ENCODE measurements at regions not wholly inside any gene's neighbourhood (a gene's known extent, or its start where the extent isn't known, plus 50 kb on each side); places are given as distances from the start of the nearest gene placed in this dataset.

- TF ChIP-seq, protein P1, sequence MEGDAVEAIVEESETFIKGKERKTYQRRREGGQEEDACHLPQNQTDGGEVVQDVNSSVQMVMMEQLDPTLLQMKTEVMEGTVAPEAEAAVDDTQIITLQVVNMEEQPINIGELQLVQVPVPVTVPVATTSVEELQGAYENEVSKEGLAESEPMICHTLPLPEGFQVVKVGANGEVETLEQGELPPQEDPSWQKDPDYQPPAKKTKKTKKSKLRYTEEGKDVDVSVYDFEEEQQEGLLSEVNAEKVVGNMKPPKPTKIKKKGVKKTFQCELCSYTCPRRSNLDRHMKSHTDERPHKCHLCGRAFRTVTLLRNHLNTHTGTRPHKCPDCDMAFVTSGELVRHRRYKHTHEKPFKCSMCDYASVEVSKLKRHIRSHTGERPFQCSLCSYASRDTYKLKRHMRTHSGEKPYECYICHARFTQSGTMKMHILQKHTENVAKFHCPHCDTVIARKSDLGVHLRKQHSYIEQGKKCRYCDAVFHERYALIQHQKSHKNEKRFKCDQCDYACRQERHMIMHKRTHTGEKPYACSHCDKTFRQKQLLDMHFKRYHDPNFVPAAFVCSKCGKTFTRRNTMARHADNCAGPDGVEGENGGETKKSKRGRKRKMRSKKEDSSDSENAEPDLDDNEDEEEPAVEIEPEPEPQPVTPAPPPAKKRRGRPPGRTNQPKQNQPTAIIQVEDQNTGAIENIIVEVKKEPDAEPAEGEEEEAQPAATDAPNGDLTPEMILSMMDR (IDR thresholded peaks at IDR 0.05; ENCODE audit: low read depth, low read length): no peak
- Histone ChIP-seq H3K4me1 (no peaks in the 10 kb centered on the region), H3K36me3 (no peaks in the 10 kb centered on the region), H3K27me3 (no peaks in the 10 kb centered on the region), H3K9me3 (no peaks in the 10 kb centered on the region), H3K4me3 (ENCODE audit: low read depth, low read length) (no peak overlapping the region)
- DNase-seq: no peak
Observed at GRCh38 chr10:109203646-109204353, 719.5 kb downstream of the XPNPEP1 start.

DNA sequence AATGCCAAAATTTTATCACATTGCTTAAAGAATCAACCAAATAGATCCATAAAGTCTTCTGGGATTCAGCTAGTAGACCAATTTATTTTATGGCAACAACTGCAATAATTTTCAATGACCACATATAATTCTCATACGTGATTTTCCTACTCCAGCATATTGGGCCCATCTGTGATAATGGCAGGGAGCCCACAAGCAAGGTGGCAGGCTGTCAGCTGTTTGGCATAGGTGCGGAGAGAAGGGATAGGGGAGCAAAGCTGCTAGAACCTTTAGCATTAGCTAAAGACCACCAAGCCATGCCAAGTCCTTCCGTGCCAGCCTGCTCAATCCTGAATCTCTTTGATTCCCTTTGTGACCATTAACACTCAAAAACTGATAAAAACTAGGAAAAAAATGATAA, 721.2 kb downstream of the XPNPEP1 start:
- Histone ChIP-seq H3K36me3 (no peaks in the 10 kb centered on the region), H3K9me3 (no peaks in the 10 kb centered on the region), H3K4me1 (no peaks in the 10 kb centered on the region), H3K27me3 (no peaks in the 10 kb centered on the region), H3K4me3 (ENCODE audit: low read depth, low read length) (no peak overlapping the region)
- TF ChIP-seq, protein P1 (IDR thresholded peaks at IDR 0.05; ENCODE audit: low read depth, low read length): no peak
- DNase-seq: no peak

- no peaks in the 10 kb centered on the region for H3K27me3 ChIP-seq
- TF ChIP-seq, protein P1 (IDR thresholded peaks at IDR 0.05; ENCODE audit: low read depth, low read length): no peak
- no peaks in the 10 kb centered on the region for H3K9me3 ChIP-seq
- H3K4me3 ChIP-seq (ENCODE audit: low read depth, low read length): no peak overlapping the region
- H3K36me3 ChIP-seq: no peaks in the 10 kb centered on the region
- H3K4me1 ChIP-seq: no peaks in the 10 kb centered on the region
- DNase-seq: no peak
Observed at GRCh38 chr10:109200646-109201045, 722.7 kb downstream of the XPNPEP1 start.

DNA sequence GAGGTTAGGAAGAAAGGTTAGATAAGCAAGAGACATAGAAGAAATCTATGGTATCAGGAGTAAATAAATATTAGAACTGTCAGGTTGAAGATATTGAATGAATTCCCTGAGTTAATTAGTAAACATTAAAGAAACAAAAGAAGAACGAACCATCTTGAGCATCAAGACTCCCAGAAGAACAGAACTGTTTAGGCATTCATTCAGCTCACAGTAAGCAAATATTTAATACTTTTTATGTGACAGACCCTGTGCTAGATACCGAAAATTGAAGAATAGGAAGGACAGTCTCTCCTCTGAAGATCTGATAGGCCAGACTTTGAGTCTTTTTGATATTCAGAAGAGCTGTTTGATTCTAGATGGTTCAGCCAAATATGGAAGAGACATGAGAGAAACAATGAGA, 731.5 kb downstream of the XPNPEP1 start:
- no peaks in the 10 kb centered on the region for H3K4me1 ChIP-seq
- H3K4me3 ChIP-seq (ENCODE audit: low read depth, low read length): no peak overlapping the region
- TF ChIP-seq, protein P1 (IDR thresholded peaks at IDR 0.05; ENCODE audit: low read depth, low read length): no peak
- H3K36me3 ChIP-seq: no peaks in the 10 kb centered on the region
- H3K27me3 ChIP-seq: no peaks in the 10 kb centered on the region
- no peak for DNase-seq
- H3K9me3 ChIP-seq: no peaks in the 10 kb centered on the region

DNA sequence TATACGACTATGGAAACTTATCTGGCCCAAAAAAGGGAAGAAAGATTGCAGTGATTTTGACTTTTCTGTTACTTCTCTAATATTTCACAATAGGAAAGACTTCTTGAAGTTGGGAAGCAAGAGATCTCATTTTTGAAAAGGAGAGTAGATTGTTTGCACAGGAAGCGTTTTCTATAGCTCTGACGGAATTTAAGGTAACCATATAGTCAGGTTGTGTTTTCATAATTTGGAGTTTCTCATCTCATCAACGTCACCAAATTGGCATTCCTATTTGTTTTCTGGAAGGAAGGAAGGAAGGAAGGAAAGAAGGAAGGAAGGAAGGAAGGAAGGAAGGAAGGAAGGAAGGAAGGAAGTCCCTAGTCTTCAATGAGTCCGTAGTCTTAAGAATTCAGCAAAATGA, 732.0 kb downstream of the XPNPEP1 start:
- no peak overlapping the region for H3K4me3 ChIP-seq (ENCODE audit: low read depth, low read length)
- no peaks in the 10 kb centered on the region for H3K9me3 ChIP-seq
- H3K36me3 ChIP-seq: no peaks in the 10 kb centered on the region
- DNase-seq: no peak
- H3K4me1 ChIP-seq: no peaks in the 10 kb centered on the region
- no peaks in the 10 kb centered on the region for H3K27me3 ChIP-seq
- TF ChIP-seq, protein P1 (IDR thresholded peaks at IDR 0.05; ENCODE audit: low read depth, low read length): no peak

GRCh38 chr10:109187677-109188076, 735.6 kb downstream of the XPNPEP1 start:
- no peaks in the 10 kb centered on the region for H3K4me1 ChIP-seq
- TF ChIP-seq, protein P1 (IDR thresholded peaks at IDR 0.05; ENCODE audit: low read depth, low read length): no peak
- no peak overlapping the region for H3K4me3 ChIP-seq (ENCODE audit: low read depth, low read length)
- no peak for DNase-seq
- no peaks in the 10 kb centered on the region for H3K36me3 ChIP-seq
- no peaks in the 10 kb centered on the region for H3K9me3 ChIP-seq
- no peaks in the 10 kb centered on the region for H3K27me3 ChIP-seq
